Ishikawa (cell line): ENCODE measurements at regions not wholly inside any gene's neighbourhood (a gene's known extent, or its start where the extent isn't known, plus 50 kb on each side); places are given as distances from the start of the nearest gene placed in this dataset.

Experiments
- CEBPB ChIP-seq: IDR thresholded peaks from 2 replicates; pipeline ENCODE4 v1.6.1; 2012
- CREB1 ChIP-seq: IDR thresholded peaks from 2 replicates; pipeline ENCODE4 v1.6.1; 2012; ENCODE audit warnings: low read depth
- EGR1 ChIP-seq: IDR thresholded peaks from 2 replicates; pipeline ENCODE4 v1.6.1; 2012
- EP300 ChIP-seq: IDR thresholded peaks from 2 replicates; pipeline ENCODE4 v1.6.1; 2012; ENCODE audit warnings: borderline replicate concordance
- FOXM1 ChIP-seq: IDR thresholded peaks from 2 replicates; pipeline ENCODE4 v1.6.1; 2012; ENCODE audit warnings: low read depth, borderline replicate concordance
- MAX ChIP-seq: IDR thresholded peaks from 2 replicates; pipeline ENCODE4 v1.6.1; 2012
- NFIC ChIP-seq: IDR thresholded peaks from 2 replicates; pipeline ENCODE4 v1.6.1; 2012
- RAD21 ChIP-seq: IDR thresholded peaks from 2 replicates; pipeline ENCODE4 v1.6.1; 2012; ENCODE audit warnings: low read depth
- REST ChIP-seq: IDR thresholded peaks from 2 replicates; pipeline ENCODE4 v1.6.1; 2012; ENCODE audit warnings: low read depth, mild to moderate bottlenecking
- TAF1 ChIP-seq: IDR thresholded peaks from 2 replicates; pipeline ENCODE4 v1.6.1; 2012; ENCODE audit warnings: low read depth, mild to moderate bottlenecking
- TCF12 ChIP-seq: IDR thresholded peaks from 2 replicates; pipeline ENCODE4 v1.6.1; 2012; ENCODE audit warnings: low read depth
- TEAD4 ChIP-seq: IDR thresholded peaks from 2 replicates; pipeline ENCODE4 v1.6.1; 2012
- USF1 ChIP-seq: IDR thresholded peaks from 2 replicates; pipeline ENCODE4 v1.6.1; 2012
- YY1 ChIP-seq: IDR thresholded peaks from 2 replicates; pipeline ENCODE4 v1.6.1; 2012; ENCODE audit warnings: low read depth
- ZBTB7A ChIP-seq: IDR thresholded peaks from 2 replicates; pipeline ENCODE4 v1.6.1; 2012; ENCODE audit warnings: low read depth

GRCh38 chr13:79937771-79938216, 403.1 kb downstream of the SPRY2 start:
- no peak for TF ChIP-seq NFIC
- TF ChIP-seq MAX: no peak
- TF ChIP-seq YY1: no peak
- no peak for TF ChIP-seq TAF1
- TF ChIP-seq ZBTB7A: no peak
- TF ChIP-seq FOXM1: no peak
- no peak for TF ChIP-seq RAD21

GRCh38 chr13:79937311-79937710, 403.6 kb downstream of the SPRY2 start:
- TF ChIP-seq CREB1 (no peak), TEAD4 (no peak), RAD21 (no peak)

GRCh38 chr13:79936368-79937136, 404.4 kb downstream of the SPRY2 start:
- peak; percentile 76; the same call in 1 of the 2 replicates for TF ChIP-seq EP300
- no peak for TF ChIP-seq TAF1
- peak; percentile 77; the same call in 1 of the 2 replicates for TF ChIP-seq TCF12
- TF ChIP-seq NFIC: peak; percentile 58; the same call in 1 of the 2 replicates
- TF ChIP-seq MAX: 0 out of 2 replicates have a peak, but pooled peaks have one; percentile 19
- TF ChIP-seq TEAD4: peak; percentile 61
- no peak for TF ChIP-seq YY1
- peak; percentile 37; the same call in 1 of the 2 replicates for TF ChIP-seq FOXM1

GRCh38 chr13:79935121-79935520, 405.8 kb downstream of the SPRY2 start:
- TF ChIP-seq TCF12 (no peak), NFIC (no peak), YY1 (no peak), USF1 (no peak), FOXM1 (no peak), ZBTB7A (no peak), EGR1 (no peak), CREB1 (no peak), EP300 (no peak), MAX (no peak), REST (no peak), TAF1 (no peak), RAD21 (no peak)

GRCh38 chr13:79933389-79933788, 407.5 kb downstream of the SPRY2 start:
- TF ChIP-seq NFIC (peak; percentile 53), MAX (no peak)

- TF ChIP-seq TAF1 (no peak), FOXM1 (no peak), EGR1 (no peak)
Observed at GRCh38 chr13:79932556-79932955, 408.4 kb downstream of the SPRY2 start.

- TF ChIP-seq YY1 (no peak), TCF12 (no peak), TAF1 (no peak), RAD21 (no peak), CEBPB (no peak), NFIC (no peak), CREB1 (no peak), USF1 (no peak)
Observed at GRCh38 chr13:79919091-79919490, 421.8 kb downstream of the SPRY2 start.

GRCh38 chr13:79918620-79919019, 422.3 kb downstream of the SPRY2 start:
- no peak for TF ChIP-seq CREB1
- TF ChIP-seq EP300: no peak
- TF ChIP-seq TEAD4: no peak
- no peak for TF ChIP-seq YY1
- TF ChIP-seq FOXM1: no peak
- TF ChIP-seq RAD21: no peak
- no peak for TF ChIP-seq REST
- TF ChIP-seq MAX: no peak
- no peak for TF ChIP-seq TAF1
- no peak for TF ChIP-seq TCF12
- no peak for TF ChIP-seq NFIC
- no peak for TF ChIP-seq ZBTB7A
- no peak for TF ChIP-seq USF1
- no peak for TF ChIP-seq CEBPB
- TF ChIP-seq EGR1: no peak
